NOMO-1 treated with DMSO at 0.1 percent for 48 hours (cell line): ENCODE measurements at regions not wholly inside any gene's neighbourhood (a gene's known extent, or its start where the extent isn't known, plus 50 kb on each side); places are given as distances from the start of the nearest gene placed in this dataset.

Experiments
- DNase-seq: peaks from one replicate; lab custom pipeline; 2025; ENCODE audit not compliant: unreplicated experiment; lab: John Stamatoyannopoulos, UW

- DNase-seq: no peak
Measured at GRCh38 chr1:29842130-29842529, 605.8 kb downstream of the PTPRU start.

GRCh38 chr1:29839726-29840125 is 603.4 kb downstream of the PTPRU start:
- DNase-seq: no peak

DNA sequence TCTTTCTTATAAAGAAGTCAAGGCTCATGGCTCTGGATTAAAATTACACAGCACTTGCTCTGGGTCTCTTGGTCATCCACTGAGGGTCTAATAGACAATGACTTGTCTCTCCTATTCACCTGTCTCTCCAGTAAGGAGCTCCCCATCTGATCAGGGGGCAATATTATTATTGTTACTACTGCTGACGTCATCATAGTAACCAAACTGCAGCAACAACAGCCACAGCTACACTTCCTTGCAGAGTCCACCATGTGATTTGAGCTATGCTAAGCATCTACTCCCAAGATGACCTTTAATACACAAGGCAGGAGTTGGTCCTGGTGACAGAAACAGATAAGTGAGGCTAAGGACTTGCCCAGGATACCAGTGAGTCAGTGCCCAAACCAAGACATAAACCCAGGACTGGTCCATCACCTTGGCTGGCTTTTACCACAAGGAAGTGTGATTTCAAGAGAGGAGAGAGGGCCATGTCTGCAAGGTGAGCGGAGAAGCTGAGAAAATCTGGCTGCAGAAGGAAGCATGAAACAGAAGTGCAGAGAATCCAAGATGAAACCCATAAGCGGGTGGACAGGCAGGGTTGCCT is 602.5 kb downstream of the PTPRU start:
- no peak for DNase-seq

DNA sequence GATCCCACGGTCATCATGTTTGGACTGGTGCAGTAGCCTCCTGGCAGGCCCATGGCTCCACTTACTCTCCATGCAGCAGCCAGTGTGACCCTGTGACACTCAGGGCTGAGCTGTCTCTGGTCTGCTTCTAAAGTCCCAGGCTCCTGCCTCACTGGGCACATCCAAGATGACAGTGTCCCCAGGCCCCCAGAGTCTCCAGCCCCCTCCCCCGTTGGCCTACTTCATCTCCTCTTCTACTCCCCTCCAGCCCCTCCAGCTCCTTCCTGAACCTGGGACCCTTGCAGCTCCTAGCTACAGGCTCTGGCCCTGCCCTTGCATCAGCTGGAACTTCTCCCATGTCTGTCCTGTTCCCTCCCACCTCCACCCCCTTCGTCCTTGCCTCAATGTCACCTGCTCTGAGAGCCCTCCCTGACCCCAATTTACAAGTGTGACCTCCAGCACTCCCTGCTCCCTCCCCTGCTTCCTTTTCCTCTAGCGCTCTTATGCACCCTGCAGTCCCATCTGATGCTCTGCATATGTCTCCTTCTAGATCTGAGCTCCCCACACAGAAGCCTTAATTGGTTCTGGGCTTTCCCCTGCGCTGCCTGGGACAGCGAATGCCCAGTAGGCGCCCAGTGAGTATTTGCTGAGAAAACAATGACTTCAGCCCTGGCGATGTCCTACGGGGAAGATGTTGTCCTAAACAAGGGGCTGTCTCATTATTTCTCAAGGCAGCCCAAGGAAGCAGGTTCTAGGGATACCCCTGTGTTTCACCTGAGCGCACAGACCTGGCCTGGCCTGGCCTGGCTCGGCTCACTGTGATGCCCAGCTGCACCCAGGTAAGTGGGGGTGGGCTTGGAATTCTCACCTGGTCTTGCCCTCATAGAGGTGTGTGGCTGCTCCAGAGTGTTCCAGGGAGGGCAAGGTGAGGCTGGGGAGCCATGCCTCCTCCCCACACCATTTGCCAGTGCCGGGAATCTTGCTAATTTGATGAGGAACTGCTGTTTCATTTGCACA is 600.6 kb downstream of the PTPRU start:
- DNase-seq: no peak

- no peak for DNase-seq
Measured at GRCh38 chr1:29835874-29836273, 599.6 kb downstream of the PTPRU start.

DNA sequence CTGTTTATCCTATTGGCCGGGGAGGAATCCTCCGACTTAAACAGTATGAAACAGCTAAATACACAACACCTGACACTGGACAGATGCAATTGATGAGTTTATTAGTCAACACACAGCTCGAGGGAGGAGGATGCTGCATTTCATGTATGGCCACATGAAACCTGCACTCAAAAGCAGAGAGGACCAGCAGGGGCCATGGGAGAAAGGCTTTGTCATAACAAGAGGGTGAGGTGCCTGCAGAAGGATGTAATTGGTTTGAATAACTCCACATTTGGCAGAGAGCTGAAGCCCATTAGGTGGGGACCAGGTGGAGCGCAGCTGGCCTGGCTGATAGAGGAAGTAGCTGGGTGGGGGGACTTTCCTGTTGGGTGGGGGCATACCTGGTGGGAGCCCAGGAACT is 599.1 kb downstream of the PTPRU start:
- DNase-seq: no peak

DNA sequence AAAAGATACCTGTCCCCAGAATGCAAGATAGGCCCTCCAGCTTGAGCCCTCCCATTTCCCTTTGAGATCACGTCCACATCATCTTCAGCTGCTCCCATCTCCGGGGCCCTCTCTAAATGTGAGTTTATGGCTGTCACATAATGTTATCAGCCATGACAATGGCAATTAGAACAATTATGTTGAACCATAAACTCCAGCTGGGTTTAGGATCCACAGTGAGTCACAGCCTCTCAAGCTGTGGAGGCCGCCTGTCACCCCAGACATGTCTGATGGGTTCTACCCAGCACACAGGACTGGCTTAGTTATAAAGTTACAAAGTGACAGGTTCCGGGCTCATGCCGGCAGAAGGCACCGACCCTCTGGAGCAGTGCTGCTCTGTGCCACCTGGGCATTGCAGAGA is 597.3 kb downstream of the PTPRU start:
- no peak for DNase-seq

- DNase-seq: no peak
Measured at GRCh38 chr1:29832936-29833335, 596.6 kb downstream of the PTPRU start.

GRCh38 chr1:29832471-29832870 is 596.1 kb downstream of the PTPRU start:
- no peak for DNase-seq

GRCh38 chr1:29831500-29832117 is 595.3 kb downstream of the PTPRU start:
- DNase-seq: no peak

GRCh38 chr1:29830916-29831315 is 594.6 kb downstream of the PTPRU start:
- no peak for DNase-seq

- DNase-seq: no peak
Measured at GRCh38 chr1:29830383-29830782, 594.1 kb downstream of the PTPRU start.

DNA sequence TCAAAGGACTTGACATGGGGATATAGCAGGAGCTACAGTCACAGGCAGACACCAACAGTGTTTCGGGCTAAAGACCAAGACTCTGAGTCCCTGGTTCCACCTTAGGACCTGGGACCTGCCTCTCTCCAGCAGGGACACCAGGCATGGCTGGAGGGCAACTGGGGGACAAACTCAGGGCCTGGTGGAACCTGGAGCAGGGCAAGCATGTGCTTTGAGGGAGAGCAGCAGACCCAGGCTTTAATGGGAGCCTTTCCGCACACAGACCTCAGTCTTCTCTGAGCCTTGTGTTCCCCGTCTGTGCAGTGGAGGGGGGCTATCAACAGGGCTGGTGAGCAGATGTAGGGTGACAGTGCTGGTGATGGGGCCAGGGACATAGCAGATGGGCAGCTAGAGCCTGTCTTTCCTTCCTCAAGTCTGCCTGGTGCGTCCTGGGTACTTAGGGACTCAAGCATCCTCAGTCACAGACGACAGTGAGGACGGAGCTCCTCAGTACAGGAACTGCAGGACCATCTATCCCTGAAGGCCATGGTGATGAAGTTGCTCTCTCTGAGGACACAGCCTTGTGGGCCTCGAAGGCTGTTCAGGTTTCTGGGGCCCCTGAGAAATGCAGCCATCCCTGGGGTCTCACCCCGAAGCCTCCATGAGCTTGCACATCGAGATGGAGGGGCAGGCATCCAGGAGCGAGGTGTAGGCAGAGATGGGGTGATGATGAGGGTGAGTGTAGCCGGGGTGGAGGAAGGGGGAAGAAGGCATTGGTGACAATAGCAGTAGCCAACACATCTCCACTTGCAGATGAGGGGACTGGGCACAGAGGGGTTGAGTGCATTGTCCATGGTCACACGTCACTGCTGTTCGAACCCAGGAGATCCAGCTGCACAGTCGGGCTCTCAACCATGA is 593.4 kb downstream of the PTPRU start:
- DNase-seq: no peak

- DNase-seq: no peak
Measured at GRCh38 chr1:29828526-29829447, 592.5 kb downstream of the PTPRU start.

DNA sequence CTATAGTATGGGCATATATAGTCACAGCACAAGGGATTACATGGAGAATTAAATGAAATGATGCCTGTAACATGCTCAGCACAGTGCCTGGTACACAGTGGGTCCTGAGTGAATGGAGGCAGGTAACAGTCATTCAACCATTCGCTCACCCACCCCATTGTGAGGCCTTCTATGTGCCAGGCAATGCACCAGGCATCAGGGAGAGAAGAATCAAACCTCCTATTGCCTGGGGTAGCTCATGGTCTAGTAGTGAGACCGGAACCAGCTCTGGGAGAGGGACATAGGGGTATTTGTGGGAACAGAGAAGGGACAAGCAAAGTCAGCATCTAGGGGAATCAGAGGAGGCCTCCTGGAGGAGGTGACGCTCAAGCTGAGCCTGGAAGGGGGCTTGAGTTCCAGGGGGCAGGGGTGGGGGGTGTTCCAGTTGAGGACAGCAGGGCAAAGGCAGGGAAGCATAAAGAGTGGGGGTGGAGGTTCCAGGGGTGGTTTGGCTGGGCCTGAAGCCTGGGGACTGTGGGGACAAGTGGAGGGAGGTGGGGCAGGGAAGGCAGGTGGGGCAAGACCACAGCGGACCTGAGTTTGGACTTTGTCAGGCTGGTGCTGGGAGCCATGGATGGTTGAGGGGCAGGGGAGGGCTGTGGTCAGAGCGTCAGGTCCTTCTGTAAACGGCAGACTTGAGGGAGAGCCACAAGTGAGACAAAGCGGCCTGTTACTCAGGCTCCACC is 591.6 kb downstream of the PTPRU start:
- no peak for DNase-seq

DNA sequence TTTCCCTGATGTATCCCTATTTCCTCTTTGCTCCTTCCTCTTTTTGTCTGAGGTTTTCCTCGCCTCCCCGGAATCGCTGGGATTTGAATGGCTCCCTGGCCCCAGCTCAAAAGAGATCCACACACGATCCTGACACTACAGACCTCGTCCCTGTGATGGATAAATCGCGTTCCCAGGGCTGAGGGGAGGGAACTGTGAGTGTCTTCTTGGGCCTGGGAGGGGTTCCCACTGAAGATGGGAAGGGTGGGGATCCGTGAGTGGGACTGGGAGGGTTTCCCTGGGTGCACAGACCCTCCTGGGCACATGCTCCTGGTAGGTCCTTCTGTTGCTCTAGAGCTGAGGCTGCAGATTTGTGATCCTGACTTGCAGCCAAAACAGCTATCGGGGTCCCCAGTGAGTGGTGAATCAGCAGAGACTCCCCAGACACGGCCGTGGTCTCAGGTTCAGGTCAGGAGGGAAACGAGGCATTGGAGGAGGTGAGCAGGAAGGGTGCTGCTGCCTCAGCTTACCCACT is 591.0 kb downstream of the PTPRU start:
- no peak for DNase-seq

DNA sequence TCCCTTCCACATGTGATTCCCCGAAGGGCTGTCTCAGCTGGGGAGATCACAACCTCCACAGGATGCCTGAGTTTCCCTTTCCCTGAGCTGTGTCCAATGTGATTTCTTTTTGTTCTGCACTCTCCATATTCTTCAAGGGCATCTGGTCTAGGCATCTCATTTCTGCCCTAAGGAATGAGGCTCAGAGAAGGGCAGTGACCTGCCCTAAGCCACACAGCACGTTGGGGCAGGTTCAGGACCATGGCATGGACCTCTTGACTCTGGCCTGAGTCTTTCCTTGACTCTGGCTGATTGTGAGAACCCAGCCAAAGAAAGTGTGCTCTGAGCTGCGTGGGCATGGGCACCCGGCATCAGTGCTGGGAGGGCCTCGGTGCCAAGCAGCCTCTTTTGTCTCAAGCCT is 590.3 kb downstream of the PTPRU start:
- DNase-seq: no peak

GRCh38 chr1:29825941-29826415 is 589.7 kb downstream of the PTPRU start:
- no peak for DNase-seq
